HepG2 (cell line): ENCODE measurements at regions not wholly inside any gene's neighbourhood (a gene's known extent, or its start where the extent isn't known, plus 50 kb on each side); places are given as distances from the start of the nearest gene placed in this dataset.

ENCODE experiments used
- ATAC-seq: fragments of 200-7000 bp; cut with Tn5 transposase; 3 replicates; pipeline ENCODE4 v1.9.1; 2020; ENCODE audit warnings: mild to moderate bottlenecking, moderate library complexity
- BruUV-seq: library from RNA; stranded (reverse); fragments of 400-500 nt; replicated peaks from 2 replicates; lab custom pipeline; 2021; lab: Mats Ljungman, UMichigan
- CTCF ChIA-PET: fragments of 300-600 bp; formaldehyde crosslinking; extraction: SDS; loops from one replicate; lab custom pipeline; 2021; ENCODE audit warnings: low total read pairs, inconsistent platforms, low intra/inter-chr PET ratio; lab: Yijun Ruan, JAX
- POLR2A ChIA-PET: fragments of 350-600 bp; sonication (Branson Sonifier 250); formaldehyde crosslinking; loops from one replicate; lab custom pipeline; 2020; ENCODE audit warnings: antibody characterized with exemption, inconsistent platforms; lab: Yijun Ruan, JAX
- DNase-seq: peaks from one replicate; pipeline ENCODE4 v3.0.0-alpha.2; 2015; ENCODE audit warnings: low spot score
- FAIRE-seq: peaks from 3 replicates; lab custom pipeline; 2011; peaks lifted over from hg19 to GRCh38; lab: Jason Lieb, UNC
- H2AFZ ChIP-seq: one replicate; pipeline ENCODE4 v1.6.1; 2011; ENCODE audit warnings: low read length, inconsistent platforms
- H3K27ac ChIP-seq: fragments of 300-600 bp; 3 replicates; pipeline ENCODE4 v1.8.0; 2011; ENCODE audit warnings: mixed run types, mild to moderate bottlenecking, mixed read lengths, low read length, inconsistent platforms; ENCODE audit not compliant: insufficient read depth; ENCODE audit errors: extremely low read length
- H3K27me3 ChIP-seq, 2 experiments: fragments of 200-600 bp in 1 of 2; 2 replicates in 1 of 2; 3 replicates in 1 of 2; pipeline versions ENCODE4 v1.6.0 to v1.8.0; 2011; ENCODE audit warnings: low read length in 2 of 2, mild to moderate bottlenecking in 2 of 2, moderate library complexity in 2 of 2, inconsistent platforms in 1 of 2; ENCODE audit not compliant: insufficient read depth in 2 of 2, control insufficient read depth in 1 of 2
- H3K36me3 ChIP-seq, 2 experiments: fragments of 200-600 bp in 1 of 2; replicated peaks in 1 of 2; 2 replicates in 1 of 2; 3 replicates in 1 of 2; pipeline versions ENCODE4 v1.5.1 to v1.8.0; 2011; ENCODE audit warnings: low read length in 2 of 2, inconsistent platforms in 1 of 2; ENCODE audit not compliant: insufficient read depth in 2 of 2, control insufficient read depth in 1 of 2
- H3K4me1 ChIP-seq: 2 replicates; pipeline ENCODE4 v1.5.1; 2012; ENCODE audit warnings: low read length, inconsistent platforms; ENCODE audit not compliant: insufficient read depth
- H3K4me2 ChIP-seq: 2 replicates; pipeline ENCODE4 v1.6.0; 2011; ENCODE audit warnings: low read depth, low read length, inconsistent platforms
- H3K4me3 ChIP-seq, 3 experiments: fragments of 200-600 bp in 1 of 3; sonication (generic), shearing (Covaris generic) in 1 of 3; replicated peaks in 1 of 3; 2 replicates each; pipeline ENCODE4 v1.5.1; 2011 to 2016; ENCODE audit warnings: low read length in 3 of 3, inconsistent platforms in 2 of 3, low read depth in 2 of 3, mild to moderate bottlenecking in 2 of 3, control low read depth in 1 of 3, mixed read lengths in 1 of 3; ENCODE audit not compliant: insufficient read depth in 1 of 3
- H3K79me2 ChIP-seq: one replicate; pipeline ENCODE4 v1.6.1; 2011; ENCODE audit warnings: low read length, inconsistent platforms; ENCODE audit not compliant: insufficient read depth
- H3K9ac ChIP-seq: 2 replicates; pipeline ENCODE4 v1.6.0; 2011; ENCODE audit warnings: mild to moderate bottlenecking, low read depth, low read length, inconsistent platforms; ENCODE audit not compliant: insufficient read depth
- H3K9me3 ChIP-seq: 2 replicates; pipeline ENCODE4 v1.5.1; 2012; ENCODE audit warnings: mild to moderate bottlenecking, low read length
- H4K20me1 ChIP-seq: 2 replicates; pipeline ENCODE4 v1.6.0; 2011; ENCODE audit warnings: inconsistent platforms, mild to moderate bottlenecking, low read length, moderate library complexity; ENCODE audit not compliant: insufficient read depth
- AHDC1 ChIP-seq: sonication (generic); formaldehyde crosslinking; IDR thresholded peaks from 2 replicates; pipeline ENCODE4 v1.5.1; 2020; ENCODE audit warnings: mild to moderate bottlenecking, missing genetic modification reagents, borderline replicate concordance
- GABPA ChIP-seq, 2 experiments: IDR thresholded peaks; 2 replicates each; pipeline ENCODE4 v1.6.1; 2011 to 2016; ENCODE audit warnings: low read depth in 2 of 2, low read length in 1 of 2, missing biosample characterization in 1 of 2, missing genetic modification characterization in 1 of 2
- NFATC3 ChIP-seq: sonication (generic); formaldehyde crosslinking; IDR thresholded peaks from 2 replicates; pipeline ENCODE4 v1.5.1; 2020; ENCODE audit warnings: mild to moderate bottlenecking, missing genetic modification reagents
- TFDP1 ChIP-seq: IDR thresholded peaks from 2 replicates; pipeline ENCODE4 v1.6.1; 2016; ENCODE audit warnings: missing compliant biosample characterization, missing genetic modification reagents, borderline replicate concordance
- ZMYM3 ChIP-seq: sonication (generic); formaldehyde crosslinking; IDR thresholded peaks from 2 replicates; pipeline ENCODE4 v1.5.1; 2020; ENCODE audit warnings: mild to moderate bottlenecking, missing genetic modification reagents
- ZNF768 ChIP-seq: sonication (generic); formaldehyde crosslinking; IDR thresholded peaks from 2 replicates; pipeline ENCODE4 v1.4.0; 2020; ENCODE audit warnings: missing genetic modification reagents
- WGBS: methylation state at CpG from one replicate; pipeline ENCODE4 v1.1.6; 2017; ENCODE audit warnings: low lambda C conversion rate; 5-methylcytosine and 5-hydroxymethylcytosine counted together
- in situ Hi-C: cut with HindIII; loops from 2 replicates; pipeline ENCODE4 v1.10.0; 2017; ENCODE audit warnings: low pct_unique_long_range_greater_than_20kb; ENCODE audit not compliant: extremely low pct_ligation_motif_present
- intact Hi-C: fragments of 100-400 bp; cut with micrococcal nuclease; formaldehyde crosslinking; loops from one replicate; pipeline ENCODE4 v1.10.0; 2022; ENCODE audit not compliant: unreplicated experiment

- TF ChIP-seq TFDP1 (0 out of 2 replicates have a peak, but pooled peaks have one; percentile 30), AHDC1 (CRISPR knock-in tag) (no peak)
- TF ChIP-seq, all 625 proteins: peak for 15
Observed at GRCh38 chr15:99474909-99475753, 90.7 kb upstream of the MEF2A start (continued).

GRCh38 chr15:99475754-99476412 lies 89.9 kb upstream of the MEF2A start:
- 71% methylated on average over 12 of the region's 14 CpGs for WGBS
- no TSS peak for BruUV-seq
- Histone ChIP-seq H3K27me3 (peaks cover 0 to 8% of the 10 kb centered on the region in 2 experiments; a peak in 2 of 5 replicates), H3K4me3 (no peak overlapping the region), H2AFZ (no peak overlapping the region), H3K27ac (no peak overlapping the region), H4K20me1 (no peaks in the 10 kb centered on the region), H3K9ac (no peak overlapping the region), H3K4me1 (peaks cover 44% of the 10 kb centered on the region), H3K36me3 (no peaks in the 10 kb centered on the region), H3K79me2 (no peaks in the 10 kb centered on the region), H3K4me2 (peak overlapping the region; percentile 76; the same call in 1 of the 2 replicates), H3K9me3 (no peaks in the 10 kb centered on the region)
- CTCF ChIA-PET = no interaction called here
- POLR2A ChIA-PET = interaction anchor here (0.8 to 1.3 kb wide), 2 partner anchors 20 to 21 kb away, joined by 3 to 4 read pairs; no protein-coding TSS in a partner anchor
- 0 out of 2 replicates have a peak, but pooled peaks have one; percentile 12 for TF ChIP-seq ZMYM3 (CRISPR knock-in tag)
- peak; percentile 90 for TF ChIP-seq ZNF768
- TF ChIP-seq GABPA (IDR thresholded peaks at IDR 0.05; ENCODE audit: low read depth, low read length) = no peak
- TF ChIP-seq GABPA (CRISPR knock-in tag; IDR thresholded peaks at IDR 0.05; ENCODE audit: low read depth) = no peak
- TF ChIP-seq NFATC3 (CRISPR knock-in tag) = no peak
- ATAC-seq (no peak), DNase-seq (no peak), FAIRE-seq (no peak)
- intact Hi-C loops = no loop called here
- in situ Hi-C loops = no loop called here
